SK-N-SH (cell line): ENCODE measurements at regions not wholly inside any gene's neighbourhood (a gene's known extent, or its start where the extent isn't known, plus 50 kb on each side); places are given as distances from the start of the nearest gene placed in this dataset.

ENCODE experiments used
- CTCF ChIA-PET: fragments of 300-600, 350-600 bp; formaldehyde crosslinking; extraction: SDS; loops from one replicate; lab custom pipeline; 2021; lab: Yijun Ruan, JAX
- POLR2A ChIA-PET: fragments of 350-600 bp; sonication (Branson Sonifier 250); formaldehyde crosslinking; extraction: SDS; loops from one replicate; lab custom pipeline; 2020; ENCODE audit warnings: antibody characterized with exemption, inconsistent platforms; lab: Yijun Ruan, JAX
- DNase-seq: peaks from one replicate; pipeline ENCODE4 v3.0.0; 2012
- H2AFZ ChIP-seq: fragments of 200-600 bp; sonication (generic); 2 replicates; pipeline ENCODE4 v1.8.1; 2016; ENCODE audit warnings: antibody characterized with exemption, mild to moderate bottlenecking, low read depth
- H3F3A ChIP-seq: fragments of 200-600 bp; sonication (generic); replicated peaks from 2 replicates; pipeline ENCODE3; 2016; ENCODE audit warnings: antibody characterized with exemption, mild to moderate bottlenecking; ENCODE audit not compliant: insufficient read depth
- H3K27ac ChIP-seq, 2 experiments: fragments of 200-500 bp in 1 of 2; fragments of 200-600 bp in 1 of 2; sonication (Bioruptor generic) in 1 of 2; sonication (generic), shearing (Covaris generic) in 1 of 2; 2 replicates each; pipeline versions ENCODE4 v1.5.1 to v1.6.1; 2014 to 2016; ENCODE audit warnings: low read depth in 2 of 2, inconsistent platforms in 1 of 2, low read length in 1 of 2, mild to moderate bottlenecking in 1 of 2, mixed read lengths in 1 of 2
- H3K27me3 ChIP-seq: fragments of 200-600 bp; sonication (generic), shearing (Covaris generic); 2 replicates; pipeline ENCODE4 v1.6.1; 2016; ENCODE audit warnings: mixed run types; ENCODE audit not compliant: insufficient read depth
- H3K36me3 ChIP-seq, 2 experiments: fragments of 200-500 bp in 1 of 2; fragments of 200-600 bp in 1 of 2; sonication (Bioruptor generic) in 1 of 2; sonication (generic) in 1 of 2; replicated peaks in 1 of 2; 2 replicates each; pipeline versions ENCODE3 to v1.5.1; 2014 to 2016; ENCODE audit warnings: low read length in 1 of 2, mild to moderate bottlenecking in 1 of 2; ENCODE audit not compliant: insufficient read depth in 2 of 2, control insufficient read depth in 1 of 2
- H3K4me1 ChIP-seq, 2 experiments: fragments of 200-500 bp in 1 of 2; fragments of 200-600 bp in 1 of 2; sonication (Bioruptor generic) in 1 of 2; sonication (generic), shearing (Covaris generic) in 1 of 2; 2 replicates each; pipeline versions ENCODE4 v1.5.1 to v1.6.1; 2014 to 2016; ENCODE audit warnings: low read depth in 1 of 2, low read length in 1 of 2, mixed run types in 1 of 2; ENCODE audit not compliant: insufficient read depth in 2 of 2, control insufficient read depth in 1 of 2
- H3K4me2 ChIP-seq: fragments of 200-600 bp; sonication (generic), shearing (Covaris generic); 2 replicates; pipeline ENCODE4 v1.6.1; 2017; ENCODE audit warnings: mixed run types
- H3K4me3 ChIP-seq, 2 experiments: fragments of 200-500 bp in 1 of 2; fragments of 200-600 bp in 1 of 2; sonication (Bioruptor generic) in 1 of 2; sonication (generic), shearing (Covaris generic) in 1 of 2; 2 replicates each; pipeline versions ENCODE4 v1.5.1 to v1.8.1; 2014 to 2016; ENCODE audit warnings: low read depth in 2 of 2, inconsistent platforms in 1 of 2, low read length in 1 of 2, mild to moderate bottlenecking in 1 of 2, mixed read lengths in 1 of 2, moderate library complexity in 1 of 2
- H3K79me2 ChIP-seq: fragments of 200-600 bp; sonication (generic); 2 replicates; pipeline ENCODE4 v1.8.1; 2017; ENCODE audit warnings: mild to moderate bottlenecking; ENCODE audit not compliant: insufficient read depth
- H3K9ac ChIP-seq: fragments of 200-600 bp; sonication (generic); 2 replicates; pipeline ENCODE4 v1.6.1; 2017; ENCODE audit warnings: mixed run types
- H3K9me2 ChIP-seq: fragments of 200-600 bp; sonication (generic); 2 replicates; pipeline ENCODE4 v1.6.1; 2017; ENCODE audit warnings: mixed run types
- H3K9me3 ChIP-seq: fragments of 200-600 bp; sonication (generic); 2 replicates; pipeline ENCODE4 v1.6.1; 2017; ENCODE audit warnings: mixed run types, mild to moderate bottlenecking, moderate library complexity
- H4K20me1 ChIP-seq: fragments of 200-600 bp; sonication (generic); 2 replicates; pipeline ENCODE4 v1.6.1; 2017; ENCODE audit warnings: mild to moderate bottlenecking, mixed run types; ENCODE audit not compliant: insufficient read depth
- ELF1 ChIP-seq: IDR thresholded peaks from 2 replicates; pipeline ENCODE4 v1.4.0; 2012
- EP300 ChIP-seq, 2 experiments: IDR thresholded peaks; 2 replicates each; pipeline versions ENCODE4 v1.4.0 to v1.6.1; 2012; ENCODE audit warnings: borderline replicate concordance in 1 of 2, low read depth in 1 of 2, low read length in 1 of 2
- EZH2phosphoT487 ChIP-seq: fragments of 200-600 bp; sonication (generic); IDR thresholded peaks from 2 replicates; pipeline ENCODE4 v1.6.1; 2017; ENCODE audit warnings: low read depth, mixed run types, mild to moderate bottlenecking, antibody characterized with exemption, moderate library complexity, borderline replicate concordance
- GABPA ChIP-seq: IDR thresholded peaks from 2 replicates; pipeline ENCODE4 v1.4.0; 2012; ENCODE audit warnings: low read depth, mild to moderate bottlenecking
- GATA2 ChIP-seq: sonication (generic); formaldehyde crosslinking; IDR thresholded peaks from 2 replicates; pipeline ENCODE4 v1.5.0; 2020; ENCODE audit warnings: mild to moderate bottlenecking, missing genetic modification reagents
- MEF2A ChIP-seq: IDR thresholded peaks from 2 replicates; pipeline ENCODE4 v1.4.0; 2012; ENCODE audit warnings: low read depth, borderline replicate concordance
- NFIC ChIP-seq: IDR thresholded peaks from 2 replicates; pipeline ENCODE4 v1.4.0; 2012; ENCODE audit warnings: borderline replicate concordance
- POLR2AphosphoS5 ChIP-seq: IDR thresholded peaks from 2 replicates; pipeline ENCODE4 v1.6.1; 2012; ENCODE audit warnings: low read depth, low read length
- RAD21 ChIP-seq: IDR thresholded peaks from 2 replicates; pipeline ENCODE4 v1.6.1; 2012; ENCODE audit warnings: mild to moderate bottlenecking, low read length
- RFX5 ChIP-seq: IDR thresholded peaks from 2 replicates; pipeline ENCODE4 v1.6.1; 2012; ENCODE audit warnings: mild to moderate bottlenecking, improper control_type of control experiment, low read length
- RXRA ChIP-seq: IDR thresholded peaks from 2 replicates; pipeline ENCODE4 v1.4.0; 2012; ENCODE audit warnings: low read depth, mild to moderate bottlenecking, borderline replicate concordance
- SIN3A ChIP-seq: IDR thresholded peaks from 2 replicates; pipeline ENCODE4 v1.6.1; 2012; ENCODE audit warnings: low read depth, mild to moderate bottlenecking, low read length, moderate library complexity, borderline replicate concordance
- TCF12 ChIP-seq: IDR thresholded peaks from 2 replicates; pipeline ENCODE4 v1.4.0; 2012
- WGBS: methylation state at CpG from one replicate; pipeline ENCODE4 v1.1.6; 2017; ENCODE audit warnings: low lambda C conversion rate; 5-methylcytosine and 5-hydroxymethylcytosine counted together
- TF ChIP-seq, protein P1 (sequence below): IDR thresholded peaks from 2 replicates; pipeline ENCODE4 v1.4.0; 2012; ENCODE audit warnings: low read depth, borderline replicate concordance
- TF ChIP-seq, protein P2 (sequence below): fragments of 200-600 bp; sonication (generic); IDR thresholded peaks from 2 replicates; pipeline ENCODE4 v1.6.1; 2017; ENCODE audit warnings: antibody characterized with exemption, mild to moderate bottlenecking, moderate library complexity
- TF ChIP-seq, protein P3 (sequence below): fragments of 150-350 bp; IDR thresholded peaks from 2 replicates; pipeline ENCODE4 v1.6.1; 2016; ENCODE audit warnings: mild to moderate bottlenecking, low read depth, low read length
- TF ChIP-seq, protein P4 (sequence below): IDR thresholded peaks from 2 replicates; pipeline ENCODE4 v1.6.1; 2012; ENCODE audit warnings: mild to moderate bottlenecking, low read depth, low read length, moderate library complexity

DNA sequence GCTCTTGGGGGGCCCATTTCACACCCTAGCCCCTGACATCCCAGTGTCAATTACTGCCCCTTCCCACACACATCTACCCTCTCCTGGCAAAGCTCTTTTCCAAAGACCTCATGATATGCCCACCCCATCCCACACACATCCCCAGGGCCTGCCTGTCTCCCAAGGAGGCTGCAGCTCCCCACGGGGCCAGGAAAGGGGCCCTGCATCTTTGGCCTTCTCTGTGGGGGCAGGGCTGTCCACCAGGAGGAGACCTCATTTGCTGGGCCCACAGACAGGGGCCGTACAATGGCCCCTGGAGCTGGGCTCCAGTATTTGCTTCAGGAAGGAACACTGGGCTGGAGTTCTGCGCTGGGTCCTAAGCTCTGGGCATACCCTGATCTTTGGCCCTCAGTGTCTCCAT lies 65.6 kb upstream of the RUNX3 start (continued):
- TF ChIP-seq, protein P1, sequence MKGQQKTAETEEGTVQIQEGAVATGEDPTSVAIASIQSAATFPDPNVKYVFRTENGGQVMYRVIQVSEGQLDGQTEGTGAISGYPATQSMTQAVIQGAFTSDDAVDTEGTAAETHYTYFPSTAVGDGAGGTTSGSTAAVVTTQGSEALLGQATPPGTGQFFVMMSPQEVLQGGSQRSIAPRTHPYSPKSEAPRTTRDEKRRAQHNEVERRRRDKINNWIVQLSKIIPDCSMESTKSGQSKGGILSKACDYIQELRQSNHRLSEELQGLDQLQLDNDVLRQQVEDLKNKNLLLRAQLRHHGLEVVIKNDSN, result no peak
- TF ChIP-seq SIN3A (no peak), RXRA (no peak), MEF2A (no peak)
- TF ChIP-seq, all 33 proteins: peak for 0

DNA sequence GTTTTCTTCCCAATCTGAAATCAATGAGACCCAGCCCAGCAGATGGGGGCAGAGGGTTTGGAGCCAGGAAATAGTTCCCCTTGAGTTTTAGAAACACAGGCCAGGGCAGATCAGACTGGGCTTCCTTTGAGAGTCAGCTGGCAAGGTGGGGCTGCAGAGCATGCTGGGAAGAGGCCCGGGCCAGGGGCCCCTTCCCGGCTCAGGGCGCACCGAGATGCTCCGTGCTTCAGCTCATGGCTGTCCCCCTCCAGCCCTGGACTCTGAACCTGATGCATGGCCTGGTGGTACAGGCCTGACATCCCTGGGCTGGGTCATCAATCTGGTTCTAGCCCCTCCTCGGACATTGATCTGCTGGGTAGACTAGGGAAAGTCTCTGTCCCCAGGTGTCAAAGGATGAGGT lies 65.1 kb upstream of the RUNX3 start:
- no peak for DNase-seq
- no peak overlapping the region for H3K4me3 ChIP-seq
- H3K4me1 ChIP-seq, result no peaks in the 10 kb centered on the region
- H3K27ac ChIP-seq, result no peak overlapping the region
- H3K4me2 ChIP-seq, result no peak overlapping the region
- no peak overlapping the region for H2AFZ ChIP-seq
- no peaks in the 10 kb centered on the region for H3F3A ChIP-seq
- CTCF ChIA-PET, result interaction anchor here (0.7 to 1.2 kb wide), 3 partner anchors 21 to 107 kb away, joined by 3 read pairs; no protein-coding TSS in a partner anchor
- no peak for TF ChIP-seq TCF12
- TF ChIP-seq MEF2A, result no peak
- no peak for TF ChIP-seq ELF1
- TF ChIP-seq EP300 (IDR thresholded peaks at IDR 0.05; ENCODE audit: borderline replicate concordance in 1 of 2, low read depth in 1 of 2, low read length in 1 of 2), result no peak
- TF ChIP-seq POLR2AphosphoS5, result no peak
- no peak for TF ChIP-seq NFIC
- TF ChIP-seq GATA2 (CRISPR knock-in tag), result no peak
- TF ChIP-seq EZH2phosphoT487, result no peak
- TF ChIP-seq SIN3A, result no peak
- TF ChIP-seq, protein P2, sequence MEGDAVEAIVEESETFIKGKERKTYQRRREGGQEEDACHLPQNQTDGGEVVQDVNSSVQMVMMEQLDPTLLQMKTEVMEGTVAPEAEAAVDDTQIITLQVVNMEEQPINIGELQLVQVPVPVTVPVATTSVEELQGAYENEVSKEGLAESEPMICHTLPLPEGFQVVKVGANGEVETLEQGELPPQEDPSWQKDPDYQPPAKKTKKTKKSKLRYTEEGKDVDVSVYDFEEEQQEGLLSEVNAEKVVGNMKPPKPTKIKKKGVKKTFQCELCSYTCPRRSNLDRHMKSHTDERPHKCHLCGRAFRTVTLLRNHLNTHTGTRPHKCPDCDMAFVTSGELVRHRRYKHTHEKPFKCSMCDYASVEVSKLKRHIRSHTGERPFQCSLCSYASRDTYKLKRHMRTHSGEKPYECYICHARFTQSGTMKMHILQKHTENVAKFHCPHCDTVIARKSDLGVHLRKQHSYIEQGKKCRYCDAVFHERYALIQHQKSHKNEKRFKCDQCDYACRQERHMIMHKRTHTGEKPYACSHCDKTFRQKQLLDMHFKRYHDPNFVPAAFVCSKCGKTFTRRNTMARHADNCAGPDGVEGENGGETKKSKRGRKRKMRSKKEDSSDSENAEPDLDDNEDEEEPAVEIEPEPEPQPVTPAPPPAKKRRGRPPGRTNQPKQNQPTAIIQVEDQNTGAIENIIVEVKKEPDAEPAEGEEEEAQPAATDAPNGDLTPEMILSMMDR, result no peak
- TF ChIP-seq RFX5, result no peak
- TF ChIP-seq, protein P3, sequence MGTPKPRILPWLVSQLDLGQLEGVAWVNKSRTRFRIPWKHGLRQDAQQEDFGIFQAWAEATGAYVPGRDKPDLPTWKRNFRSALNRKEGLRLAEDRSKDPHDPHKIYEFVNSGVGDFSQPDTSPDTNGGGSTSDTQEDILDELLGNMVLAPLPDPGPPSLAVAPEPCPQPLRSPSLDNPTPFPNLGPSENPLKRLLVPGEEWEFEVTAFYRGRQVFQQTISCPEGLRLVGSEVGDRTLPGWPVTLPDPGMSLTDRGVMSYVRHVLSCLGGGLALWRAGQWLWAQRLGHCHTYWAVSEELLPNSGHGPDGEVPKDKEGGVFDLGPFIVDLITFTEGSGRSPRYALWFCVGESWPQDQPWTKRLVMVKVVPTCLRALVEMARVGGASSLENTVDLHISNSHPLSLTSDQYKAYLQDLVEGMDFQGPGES, result no peak
- no peak for TF ChIP-seq GABPA
- TF ChIP-seq RAD21, result no peak
- TF ChIP-seq, protein P4, sequence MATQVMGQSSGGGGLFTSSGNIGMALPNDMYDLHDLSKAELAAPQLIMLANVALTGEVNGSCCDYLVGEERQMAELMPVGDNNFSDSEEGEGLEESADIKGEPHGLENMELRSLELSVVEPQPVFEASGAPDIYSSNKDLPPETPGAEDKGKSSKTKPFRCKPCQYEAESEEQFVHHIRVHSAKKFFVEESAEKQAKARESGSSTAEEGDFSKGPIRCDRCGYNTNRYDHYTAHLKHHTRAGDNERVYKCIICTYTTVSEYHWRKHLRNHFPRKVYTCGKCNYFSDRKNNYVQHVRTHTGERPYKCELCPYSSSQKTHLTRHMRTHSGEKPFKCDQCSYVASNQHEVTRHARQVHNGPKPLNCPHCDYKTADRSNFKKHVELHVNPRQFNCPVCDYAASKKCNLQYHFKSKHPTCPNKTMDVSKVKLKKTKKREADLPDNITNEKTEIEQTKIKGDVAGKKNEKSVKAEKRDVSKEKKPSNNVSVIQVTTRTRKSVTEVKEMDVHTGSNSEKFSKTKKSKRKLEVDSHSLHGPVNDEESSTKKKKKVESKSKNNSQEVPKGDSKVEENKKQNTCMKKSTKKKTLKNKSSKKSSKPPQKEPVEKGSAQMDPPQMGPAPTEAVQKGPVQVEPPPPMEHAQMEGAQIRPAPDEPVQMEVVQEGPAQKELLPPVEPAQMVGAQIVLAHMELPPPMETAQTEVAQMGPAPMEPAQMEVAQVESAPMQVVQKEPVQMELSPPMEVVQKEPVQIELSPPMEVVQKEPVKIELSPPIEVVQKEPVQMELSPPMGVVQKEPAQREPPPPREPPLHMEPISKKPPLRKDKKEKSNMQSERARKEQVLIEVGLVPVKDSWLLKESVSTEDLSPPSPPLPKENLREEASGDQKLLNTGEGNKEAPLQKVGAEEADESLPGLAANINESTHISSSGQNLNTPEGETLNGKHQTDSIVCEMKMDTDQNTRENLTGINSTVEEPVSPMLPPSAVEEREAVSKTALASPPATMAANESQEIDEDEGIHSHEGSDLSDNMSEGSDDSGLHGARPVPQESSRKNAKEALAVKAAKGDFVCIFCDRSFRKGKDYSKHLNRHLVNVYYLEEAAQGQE, result no peak
- TF ChIP-seq, all 33 proteins: peak for 0
- H3K9me2 ChIP-seq, result no peaks in the 10 kb centered on the region
- no peaks in the 10 kb centered on the region for H4K20me1 ChIP-seq
- POLR2A ChIA-PET, result no interaction called here
- no peaks in the 10 kb centered on the region for H3K36me3 ChIP-seq
- H3K79me2 ChIP-seq, result no peaks in the 10 kb centered on the region
- 13% methylated on average over 1 of the region's 6 CpGs for WGBS
- H3K27me3 ChIP-seq, result peaks cover 28% of the 10 kb centered on the region; the same call in 1 of the 2 replicates
- no peak overlapping the region for H3K9ac ChIP-seq
- H3K9me3 ChIP-seq, result no peaks in the 10 kb centered on the region
